ENCODE measurements at regions not wholly inside any gene's neighbourhood (a gene's known extent, or its start where the extent isn't known, plus 50 kb on each side); places are given as distances from the start of the nearest gene placed in this dataset.

DNA sequence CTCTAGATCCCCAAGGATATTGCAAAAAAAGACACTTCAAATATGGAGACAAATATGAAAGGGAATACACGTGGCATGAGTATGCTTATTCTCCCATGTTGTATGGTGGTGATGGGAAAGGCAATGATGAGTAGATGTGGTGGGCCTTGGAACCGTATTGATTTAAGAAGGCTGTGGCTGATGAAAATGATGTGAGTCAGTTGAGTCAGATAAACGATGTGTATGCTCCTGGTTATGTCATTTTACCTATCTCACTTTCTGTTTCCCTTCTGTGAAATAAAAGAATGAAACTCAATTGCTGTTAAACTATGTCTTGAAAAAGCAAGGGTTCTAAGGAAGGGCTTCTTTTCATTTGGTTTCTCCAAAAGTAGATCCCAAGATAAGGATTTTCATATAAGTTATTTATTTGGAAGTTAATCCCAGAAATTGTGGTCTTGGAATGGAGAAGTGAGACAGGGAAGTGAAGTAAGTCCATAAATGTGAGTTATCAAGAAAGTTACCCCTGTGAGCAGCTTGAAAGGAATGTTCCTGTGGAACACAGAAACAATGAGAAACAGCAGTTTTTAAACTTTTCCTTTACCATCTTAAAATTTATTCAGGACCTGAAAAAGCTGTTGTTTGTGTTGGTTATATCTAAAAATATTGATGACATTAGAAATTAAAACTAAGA, 292.0 kb downstream of the DUSP10 start:
- TF ChIP-seq, protein P1, sequence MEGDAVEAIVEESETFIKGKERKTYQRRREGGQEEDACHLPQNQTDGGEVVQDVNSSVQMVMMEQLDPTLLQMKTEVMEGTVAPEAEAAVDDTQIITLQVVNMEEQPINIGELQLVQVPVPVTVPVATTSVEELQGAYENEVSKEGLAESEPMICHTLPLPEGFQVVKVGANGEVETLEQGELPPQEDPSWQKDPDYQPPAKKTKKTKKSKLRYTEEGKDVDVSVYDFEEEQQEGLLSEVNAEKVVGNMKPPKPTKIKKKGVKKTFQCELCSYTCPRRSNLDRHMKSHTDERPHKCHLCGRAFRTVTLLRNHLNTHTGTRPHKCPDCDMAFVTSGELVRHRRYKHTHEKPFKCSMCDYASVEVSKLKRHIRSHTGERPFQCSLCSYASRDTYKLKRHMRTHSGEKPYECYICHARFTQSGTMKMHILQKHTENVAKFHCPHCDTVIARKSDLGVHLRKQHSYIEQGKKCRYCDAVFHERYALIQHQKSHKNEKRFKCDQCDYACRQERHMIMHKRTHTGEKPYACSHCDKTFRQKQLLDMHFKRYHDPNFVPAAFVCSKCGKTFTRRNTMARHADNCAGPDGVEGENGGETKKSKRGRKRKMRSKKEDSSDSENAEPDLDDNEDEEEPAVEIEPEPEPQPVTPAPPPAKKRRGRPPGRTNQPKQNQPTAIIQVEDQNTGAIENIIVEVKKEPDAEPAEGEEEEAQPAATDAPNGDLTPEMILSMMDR (IDR thresholded peaks at IDR 0.05 in 2 of 3, conservative IDR thresholded peaks at IDR 0.05 in 1 of 3; ENCODE audit: control insufficient read depth in 2 of 3, extremely low read depth in 1 of 3, insufficient read depth in 1 of 3, low read depth in 3 of 3, low read length in 3 of 3) = no peak
- TF ChIP-seq CHD2 (IDR thresholded peaks at IDR 0.05; ENCODE audit: borderline replicate concordance, low read depth, low read length) = no peak
- no peak for TF ChIP-seq NFIC (IDR thresholded peaks at IDR 0.05; ENCODE audit: low read depth, low read length)
- TF ChIP-seq, protein P2, sequence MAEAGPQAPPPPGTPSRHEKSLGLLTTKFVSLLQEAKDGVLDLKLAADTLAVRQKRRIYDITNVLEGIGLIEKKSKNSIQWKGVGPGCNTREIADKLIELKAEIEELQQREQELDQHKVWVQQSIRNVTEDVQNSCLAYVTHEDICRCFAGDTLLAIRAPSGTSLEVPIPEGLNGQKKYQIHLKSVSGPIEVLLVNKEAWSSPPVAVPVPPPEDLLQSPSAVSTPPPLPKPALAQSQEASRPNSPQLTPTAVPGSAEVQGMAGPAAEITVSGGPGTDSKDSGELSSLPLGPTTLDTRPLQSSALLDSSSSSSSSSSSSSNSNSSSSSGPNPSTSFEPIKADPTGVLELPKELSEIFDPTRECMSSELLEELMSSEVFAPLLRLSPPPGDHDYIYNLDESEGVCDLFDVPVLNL (IDR thresholded peaks at IDR 0.05; ENCODE audit: low read depth, low read length) = no peak
- no peak for TF ChIP-seq ESRRA (IDR thresholded peaks at IDR 0.05; ENCODE audit: low read length)
- TF ChIP-seq RCOR1 (conservative IDR thresholded peaks at IDR 0.05; ENCODE audit: low read depth, low read length) = no peak
